ENCODE measurements at regions not wholly inside any gene's neighbourhood (a gene's known extent, or its start where the extent isn't known, plus 50 kb on each side); places are given as distances from the start of the nearest gene placed in this dataset.
"Not testable (repeated sequence)": the region's sequence is repeated elsewhere in the genome, so short reads cannot be mapped to it uniquely, and the experiment has no call there.

DNA sequence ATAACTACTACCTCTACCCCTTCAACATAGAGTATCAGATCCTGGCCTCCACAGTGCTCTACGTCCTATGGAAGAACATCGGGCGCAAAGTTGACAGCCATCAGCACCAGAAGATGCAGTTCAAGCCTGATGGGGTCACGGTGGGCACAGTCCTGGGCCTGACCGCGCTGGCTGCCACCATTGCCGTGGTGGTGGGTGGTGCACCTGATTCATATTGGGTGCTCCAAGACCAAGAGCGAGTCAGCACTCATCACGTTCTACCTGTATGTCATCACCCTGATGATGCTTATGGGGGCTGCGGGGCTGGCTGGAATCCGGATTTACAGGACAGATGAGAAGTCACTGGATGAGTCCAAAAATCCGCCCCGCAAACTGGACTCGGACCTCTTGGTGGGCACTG lies 846.4 kb downstream of the RPIA start:
- DNase-seq: not testable (repeated sequence)

DNA sequence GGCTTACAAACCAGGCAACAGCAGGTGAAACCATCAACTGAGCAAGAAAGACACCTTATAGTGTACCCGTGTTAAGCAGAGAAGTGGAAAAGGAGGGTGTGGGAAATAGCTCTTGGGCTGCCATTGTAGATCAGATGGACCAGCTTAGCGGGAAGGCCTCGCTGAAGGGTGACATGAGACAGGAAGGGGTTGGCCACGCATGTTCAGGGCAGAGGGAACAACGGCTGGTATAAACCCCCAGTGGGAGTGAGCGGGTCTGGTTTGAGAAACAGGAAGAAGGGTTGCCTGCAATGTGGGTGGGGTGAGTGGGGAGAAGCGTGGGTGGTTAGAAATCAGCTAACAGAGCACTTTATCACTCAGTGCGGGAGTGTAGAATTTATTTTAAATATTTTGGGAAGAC lies 852.6 kb downstream of the RPIA start:
- DNase-seq: not testable (repeated sequence)

DNA sequence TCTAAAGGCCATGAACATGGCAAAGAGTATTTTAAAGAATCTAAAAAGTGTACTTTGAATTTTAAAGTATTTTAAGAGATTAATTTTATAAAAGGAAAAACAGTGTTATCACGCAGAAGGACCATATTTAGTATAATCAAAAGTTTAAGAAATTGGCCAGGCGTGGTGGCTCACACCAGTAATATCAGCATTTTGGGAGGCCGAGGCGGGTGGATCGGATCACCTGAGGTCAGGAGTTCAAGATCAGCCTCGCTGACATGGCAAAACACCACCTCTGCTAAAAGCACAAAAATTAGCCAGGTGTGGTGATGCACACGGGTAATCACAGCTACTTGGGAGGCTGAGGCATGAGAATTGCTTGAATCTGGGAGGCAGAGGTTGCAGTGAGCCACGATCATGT lies 887.7 kb downstream of the RPIA start:
- not testable (repeated sequence) for DNase-seq

DNA sequence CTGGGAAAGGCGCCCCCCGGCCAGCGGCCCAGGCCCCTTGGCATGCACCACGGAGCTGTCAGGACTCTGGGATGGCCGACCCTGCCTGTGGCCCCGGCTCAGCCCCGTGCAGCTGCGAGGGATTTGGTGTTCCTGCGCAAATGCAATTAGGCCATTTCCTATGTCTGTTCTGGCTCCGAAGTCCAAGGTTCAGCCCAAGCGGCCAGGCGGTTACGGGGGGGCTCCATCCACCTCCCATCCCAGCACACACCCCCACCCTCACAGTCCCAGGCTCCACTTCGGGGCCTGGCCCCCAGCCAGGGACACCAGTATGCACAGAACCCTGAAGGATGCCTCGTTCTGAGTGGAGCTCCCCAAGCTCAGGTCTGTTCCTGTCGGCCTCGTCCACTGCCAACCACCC lies 891.3 kb downstream of the RPIA start:
- DNase-seq: not testable (repeated sequence)

DNA sequence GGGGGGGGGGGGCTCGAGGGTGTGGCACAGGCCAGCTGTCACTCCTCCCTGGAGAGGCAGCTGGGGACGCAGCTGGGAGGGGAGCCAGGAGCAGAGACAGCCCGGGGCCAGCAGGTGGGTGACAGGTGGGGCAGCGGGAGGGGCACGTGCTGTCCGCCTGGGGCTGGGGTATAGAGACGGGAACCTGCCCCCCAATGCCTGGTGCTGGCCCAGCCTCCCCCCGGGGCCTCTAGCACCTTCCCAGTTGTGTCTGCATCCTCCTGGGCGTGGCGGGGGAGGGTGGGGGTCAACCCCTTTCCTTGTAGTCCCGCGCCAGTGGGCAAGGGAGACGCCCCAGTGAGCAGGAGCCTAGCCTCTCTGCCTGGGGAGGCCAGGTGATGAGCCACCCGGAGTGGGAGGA lies 892.6 kb downstream of the RPIA start:
- DNase-seq: not testable (repeated sequence)

DNA sequence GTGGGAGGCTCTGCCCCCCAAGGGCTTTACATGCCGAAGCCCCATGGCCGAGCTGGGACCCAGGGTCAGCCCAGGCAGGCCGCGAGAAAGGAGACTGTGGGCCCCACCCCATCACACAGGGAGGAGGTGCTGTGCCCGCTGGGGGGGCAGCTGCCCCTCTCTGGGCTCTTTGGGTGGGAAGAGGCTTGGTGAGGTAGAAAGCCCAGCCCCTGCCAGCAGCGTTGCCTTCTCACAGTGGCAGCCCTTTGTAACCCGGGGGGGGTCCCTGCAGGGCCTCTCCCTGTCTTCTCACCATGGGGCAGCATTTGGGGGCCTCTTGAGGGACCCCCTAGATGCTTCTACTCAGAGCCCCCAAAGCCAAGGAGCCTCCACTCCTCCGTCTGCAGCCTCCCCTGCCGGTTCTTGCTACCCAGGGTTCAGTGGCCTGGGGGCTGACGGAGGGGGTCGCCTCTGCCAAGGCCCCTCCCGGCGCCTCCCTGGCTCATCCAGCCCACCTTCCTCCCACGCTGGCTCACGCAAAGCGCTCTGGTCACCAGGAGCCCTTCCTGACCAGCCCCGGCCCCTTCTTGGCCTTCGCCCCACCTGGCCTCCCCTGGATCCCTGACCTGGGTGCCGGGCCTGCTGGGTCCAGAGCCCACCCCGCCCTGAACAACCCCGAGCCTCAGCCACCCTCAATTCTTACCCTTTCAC lies 893.5 kb downstream of the RPIA start:
- not testable (repeated sequence) for DNase-seq

DNA sequence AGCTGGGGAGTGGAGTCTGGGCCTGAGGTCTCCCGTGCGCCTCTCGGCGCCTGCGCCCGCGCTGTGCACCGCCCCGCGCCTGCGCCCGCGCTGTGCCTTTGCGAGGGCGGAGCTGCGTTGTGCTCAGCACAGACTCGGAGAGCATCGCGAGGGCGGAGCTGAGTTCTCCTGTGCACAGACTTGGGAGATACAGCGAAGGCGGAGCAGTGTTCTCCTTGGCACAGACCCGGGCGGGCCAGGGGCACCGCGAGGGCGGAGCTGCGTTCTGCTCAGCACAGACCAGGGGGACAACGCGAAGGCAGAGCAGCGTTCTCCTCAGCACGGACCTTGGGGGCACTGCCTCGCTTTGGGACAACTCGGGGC lies 894.1 kb downstream of the RPIA start:
- peak; percentile 1 to 2 for DNase-seq

DNA sequence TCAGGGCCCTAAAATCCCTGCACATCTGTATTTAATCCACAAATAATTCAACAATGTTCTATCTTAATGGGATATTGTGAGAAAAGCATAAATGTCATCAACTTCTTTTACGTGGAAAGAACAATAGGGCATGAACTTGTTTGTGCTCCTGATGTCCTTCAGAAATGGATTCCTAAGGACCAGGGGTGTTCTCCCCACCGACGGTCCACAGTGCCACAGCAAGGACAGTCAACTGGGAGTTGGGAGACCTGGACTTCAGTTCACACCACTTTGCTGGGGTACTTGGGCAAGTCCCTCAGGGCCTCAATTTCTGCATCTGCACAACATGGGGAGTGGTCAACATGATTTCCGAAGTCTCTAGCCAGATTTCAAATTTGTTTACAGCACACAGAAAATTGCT lies 908.4 kb downstream of the RPIA start:
- DNase-seq: not testable (repeated sequence)

DNA sequence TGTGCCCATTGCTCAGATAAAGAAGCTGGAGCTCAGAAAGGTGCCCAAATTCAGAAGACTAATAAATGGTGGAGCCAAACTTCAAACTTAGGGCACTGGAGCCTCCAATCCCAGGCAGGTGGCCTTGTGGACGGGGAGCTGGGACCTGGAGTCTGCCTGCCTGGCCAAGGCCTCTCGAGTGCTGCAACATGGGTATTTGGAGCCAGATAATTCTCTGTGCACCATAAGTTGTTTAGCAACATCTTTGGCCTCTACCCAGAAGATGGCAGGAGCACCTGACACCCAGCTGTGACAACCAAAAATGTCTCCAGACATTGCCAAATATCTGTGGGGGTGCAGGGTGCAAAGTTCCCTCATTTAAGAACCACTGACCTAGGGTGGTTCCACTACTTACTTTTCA lies 915.0 kb downstream of the RPIA start:
- DNase-seq: not testable (repeated sequence)

DNA sequence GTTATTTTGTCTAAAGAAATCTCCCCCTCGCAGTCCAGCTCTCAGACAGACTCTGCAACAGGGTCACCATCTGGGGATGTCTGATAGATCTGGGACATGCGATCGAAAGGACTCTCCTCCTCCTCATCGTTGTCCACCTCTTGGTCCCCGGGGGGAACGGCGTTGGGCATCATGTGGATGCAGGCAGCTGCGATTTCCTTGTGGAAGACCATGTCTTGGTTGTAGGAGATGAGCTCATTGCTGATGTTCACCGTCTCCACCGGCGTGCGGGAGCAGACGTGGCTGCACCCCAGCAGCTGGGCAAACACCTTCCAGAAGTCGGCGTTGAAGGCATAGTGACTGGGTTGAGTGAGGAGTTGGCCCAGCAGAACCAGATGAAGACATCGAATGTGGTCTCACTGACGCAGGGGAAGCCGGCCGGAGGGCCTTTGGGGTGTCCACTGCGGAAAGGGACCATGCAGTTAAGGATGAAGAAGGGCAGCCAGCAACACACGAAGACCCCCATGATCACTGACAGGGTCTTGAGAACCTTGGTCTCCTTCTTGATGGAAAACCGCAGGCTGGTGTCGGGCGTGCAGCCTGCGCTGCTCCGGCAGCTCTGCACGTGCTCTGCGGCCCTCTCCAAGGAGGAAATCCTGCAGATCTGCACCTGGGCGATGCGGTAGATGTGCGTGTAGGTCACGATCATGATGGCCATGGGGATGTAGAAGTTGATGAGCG lies 918.9 kb downstream of the RPIA start:
- DNase-seq: not testable (repeated sequence)

DNA sequence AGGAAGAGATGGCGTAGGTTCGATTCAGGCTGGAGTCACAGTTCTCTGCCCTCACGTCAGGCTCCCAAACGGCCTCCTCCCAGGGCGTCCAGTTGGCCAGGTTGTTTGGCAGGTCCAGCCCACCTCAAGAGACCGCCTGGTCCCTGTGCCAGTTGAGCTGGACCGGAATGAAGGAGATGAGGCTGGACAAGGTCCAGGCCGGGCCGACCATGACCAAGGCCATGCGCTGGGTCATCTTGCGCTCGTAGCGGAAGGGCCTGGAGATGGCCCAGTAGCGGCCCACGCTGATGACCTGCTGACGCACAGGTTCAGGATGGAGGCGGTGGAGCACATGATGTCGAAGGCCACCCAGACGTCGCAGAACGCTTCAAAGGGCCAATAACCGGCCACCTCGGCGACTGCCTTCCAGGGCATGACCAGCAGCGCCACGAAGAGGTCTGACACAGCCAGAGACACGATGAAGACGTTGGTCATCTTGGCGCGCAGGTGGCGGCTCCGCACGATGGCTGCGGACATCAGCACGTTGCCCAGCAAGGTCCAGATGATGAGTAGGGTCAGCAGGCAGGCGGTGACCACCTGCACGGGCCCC lies 919.5 kb downstream of the RPIA start:
- not testable (repeated sequence) for DNase-seq

DNA sequence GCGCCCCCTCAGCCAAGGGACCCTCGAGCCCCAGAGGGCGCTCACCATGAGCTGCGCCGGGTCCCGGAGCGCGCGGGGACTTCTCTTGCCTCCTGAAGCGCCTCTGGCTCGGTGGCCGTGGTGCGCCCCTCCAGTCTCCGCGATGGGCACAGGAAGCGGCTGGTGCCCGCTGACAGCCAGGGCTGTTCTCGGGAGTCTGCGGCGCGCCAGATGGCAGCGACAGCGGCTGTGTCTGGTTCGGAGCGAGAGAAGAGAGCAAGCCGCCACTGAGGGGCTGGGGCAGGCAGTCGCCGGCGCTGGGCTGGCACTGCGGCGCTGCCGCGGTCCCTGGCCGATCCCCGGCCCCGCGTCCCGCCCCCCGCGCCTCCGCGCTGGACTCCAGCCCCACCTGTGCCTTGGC lies 920.2 kb downstream of the RPIA start:
- not testable (repeated sequence) for DNase-seq

DNA sequence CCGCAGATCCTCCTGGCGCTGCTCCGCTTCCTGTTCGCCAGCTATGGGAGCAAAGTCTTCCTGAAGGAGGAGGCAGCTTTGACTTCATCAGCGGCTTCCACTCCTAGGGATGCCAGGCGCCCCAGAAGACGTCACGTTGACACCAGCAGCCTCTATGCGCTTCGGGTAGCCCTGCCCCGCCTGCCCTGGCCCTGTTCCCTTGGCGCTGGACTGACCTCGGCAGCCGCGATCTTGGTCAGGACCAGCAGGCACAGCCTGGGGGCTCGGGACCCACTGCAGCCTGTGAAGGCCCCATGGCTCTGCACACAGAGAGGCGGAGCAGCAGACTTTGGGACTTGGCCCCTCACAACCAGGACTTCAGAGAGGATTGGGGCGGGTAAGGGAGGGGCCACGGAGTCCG lies 957.8 kb downstream of the RPIA start:
- not testable (repeated sequence) for DNase-seq

DNA sequence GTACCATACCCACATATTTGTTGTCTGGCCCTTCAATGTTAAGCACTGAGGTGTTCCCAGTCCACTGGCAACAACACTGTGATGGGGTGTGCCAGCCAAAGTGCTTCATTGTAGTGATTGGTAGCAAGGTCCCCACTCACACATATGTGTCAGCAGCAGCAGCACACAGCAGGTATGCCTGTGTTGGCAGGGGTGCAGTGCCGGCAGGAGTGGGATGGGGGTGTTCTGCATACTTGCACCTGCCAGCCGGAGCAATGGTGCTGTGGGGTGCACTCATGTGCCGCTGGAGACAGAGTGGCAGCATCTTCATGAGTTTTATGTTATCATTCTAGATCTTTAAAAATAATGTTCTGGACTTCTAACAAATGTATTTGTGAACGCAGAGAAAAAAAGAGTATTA lies 987.8 kb downstream of the RPIA start:
- DNase-seq: not testable (repeated sequence)
